Peyer's patch (tissue), 4 donors: ENCODE measurements at regions not wholly inside any gene's neighbourhood (a gene's known extent, or its start where the extent isn't known, plus 50 kb on each side); places are given as distances from the start of the nearest gene placed in this dataset.

ENCODE experiments used
- CTCF ChIP-seq, 6 experiments: fragments of 450-650 bp in 4 of 6; fragments of 200-600 bp in 2 of 6; sonication (generic) in 1 of 6; IDR thresholded peaks; one replicate each; pipeline ENCODE4 v1.5.1; 2017 to 2019; ENCODE audit warnings: antibody characterized with exemption in 6 of 6, mild to moderate bottlenecking in 3 of 6, moderate library complexity in 1 of 6
- POLR2A ChIP-seq, 2 donors: fragments of 450-650 bp; IDR thresholded peaks; one replicate each; pipeline ENCODE4 v1.5.1; 2017; ENCODE audit warnings: antibody characterized with exemption in 2 of 2, mild to moderate bottlenecking in 2 of 2, moderate library complexity in 2 of 2

GRCh38 chr14:82412545-82412944 is 878.9 kb upstream of the SEL1L start:
- no peak for TF ChIP-seq CTCF (IDR thresholded peaks at IDR 0.05)
- no peak for TF ChIP-seq POLR2A (IDR thresholded peaks at IDR 0.05)
